ENCODE measurements at regions not wholly inside any gene's neighbourhood (a gene's known extent, or its start where the extent isn't known, plus 50 kb on each side); places are given as distances from the start of the nearest gene placed in this dataset.

GRCh38 chr1:83769072-83769471, 229.9 kb downstream of the TTLL7 start:
- TF ChIP-seq CTCF (IDR thresholded peaks at IDR 0.05; ENCODE audit: low read depth, low read length), result no peak
- no peak for DNase-seq (ENCODE audit: low read depth, low spot score)
- in situ Hi-C loops (cut with HindIII; ENCODE audit: low sequenced_read_pairs), result no loop called here
- no peak overlapping the region for H3K4me3 ChIP-seq (ENCODE audit: low read depth, low read length)

GRCh38 chr1:83766241-83766691, 232.7 kb downstream of the TTLL7 start:
- in situ Hi-C loops (cut with HindIII; ENCODE audit: low sequenced_read_pairs), result no loop called here
- no peak overlapping the region for H3K4me3 ChIP-seq (ENCODE audit: low read depth, low read length)
- no peak for TF ChIP-seq CTCF (IDR thresholded peaks at IDR 0.05; ENCODE audit: low read depth, low read length)
- no peak for DNase-seq (ENCODE audit: low read depth, low spot score)

- in situ Hi-C loops (cut with HindIII; ENCODE audit: low sequenced_read_pairs), result no loop called here
- H3K4me3 ChIP-seq (ENCODE audit: low read depth, low read length), result no peak overlapping the region
- no peak for TF ChIP-seq CTCF (IDR thresholded peaks at IDR 0.05; ENCODE audit: low read depth, low read length)
- DNase-seq (ENCODE audit: low read depth, low spot score), result no peak
Measured at GRCh38 chr1:83765125-83765524, 233.8 kb downstream of the TTLL7 start.

- in situ Hi-C loops (cut with HindIII; ENCODE audit: low sequenced_read_pairs), result no loop called here
- no peak for DNase-seq (ENCODE audit: low read depth, low spot score)
- TF ChIP-seq CTCF (IDR thresholded peaks at IDR 0.05; ENCODE audit: low read depth, low read length), result no peak
- H3K4me3 ChIP-seq (ENCODE audit: low read depth, low read length), result no peak overlapping the region
Measured at GRCh38 chr1:83764209-83764608, 234.7 kb downstream of the TTLL7 start.

GRCh38 chr1:83763361-83764095, 235.4 kb downstream of the TTLL7 start:
- in situ Hi-C loops (cut with HindIII; ENCODE audit: low sequenced_read_pairs), result no loop called here
- no peak for DNase-seq (ENCODE audit: low read depth, low spot score)
- H3K4me3 ChIP-seq (ENCODE audit: low read depth, low read length), result no peak overlapping the region
- no peak for TF ChIP-seq CTCF (IDR thresholded peaks at IDR 0.05; ENCODE audit: low read depth, low read length)

GRCh38 chr1:83762416-83762815, 236.5 kb downstream of the TTLL7 start:
- no peak for TF ChIP-seq CTCF (IDR thresholded peaks at IDR 0.05; ENCODE audit: low read depth, low read length)
- DNase-seq (ENCODE audit: low read depth, low spot score), result no peak
- H3K4me3 ChIP-seq (ENCODE audit: low read depth, low read length), result no peak overlapping the region
- in situ Hi-C loops (cut with HindIII; ENCODE audit: low sequenced_read_pairs), result no loop called here

Measured in astrocyte of the spinal cord (primary cell).